ENCODE measurements at regions not wholly inside any gene's neighbourhood (a gene's known extent, or its start where the extent isn't known, plus 50 kb on each side); places are given as distances from the start of the nearest gene placed in this dataset.
"Not testable (repeated sequence)": the region's sequence is repeated elsewhere in the genome, so short reads cannot be mapped to it uniquely, and the experiment has no call there.

- TF ChIP-seq GATA1 (IDR thresholded peaks at IDR 0.05; ENCODE audit: low read depth, low read length) (no peak), POLR2A (IDR thresholded peaks at IDR 0.05; ENCODE audit: low read length) (no peak)
- no peak for DNase-seq
These were observed 580.0 kb downstream of the SUCLG1 start for GRCh38 chr2:83879127-83879526.

- not testable (repeated sequence) for DNase-seq
These were observed 581.8 kb downstream of the SUCLG1 start for GRCh38 chr2:83877261-83877660.

- TF ChIP-seq POLR2A (IDR thresholded peaks at IDR 0.05; ENCODE audit: low read length) (no peak), GATA1 (IDR thresholded peaks at IDR 0.05; ENCODE audit: low read depth, low read length) (no peak)
- DNase-seq: no peak
These were observed 584.2 kb downstream of the SUCLG1 start for GRCh38 chr2:83874712-83875430.

- no peak for DNase-seq
- TF ChIP-seq POLR2A (IDR thresholded peaks at IDR 0.05; ENCODE audit: low read length) (no peak), GATA1 (IDR thresholded peaks at IDR 0.05; ENCODE audit: low read depth, low read length) (no peak)
These were observed 585.0 kb downstream of the SUCLG1 start for GRCh38 chr2:83874066-83874465.

GRCh38 chr2:83873110-83873509 lies 586.0 kb downstream of the SUCLG1 start:
- no peak for DNase-seq
- TF ChIP-seq POLR2A (IDR thresholded peaks at IDR 0.05; ENCODE audit: low read length) (no peak), GATA1 (IDR thresholded peaks at IDR 0.05; ENCODE audit: low read depth, low read length) (no peak)

- TF ChIP-seq POLR2A (IDR thresholded peaks at IDR 0.05; ENCODE audit: low read length) (no peak), GATA1 (IDR thresholded peaks at IDR 0.05; ENCODE audit: low read depth, low read length) (no peak)
- no peak for DNase-seq
These were observed 592.9 kb downstream of the SUCLG1 start for GRCh38 chr2:83866211-83866610.

GRCh38 chr2:83862600-83862999 lies 596.5 kb downstream of the SUCLG1 start:
- TF ChIP-seq GATA1 (IDR thresholded peaks at IDR 0.05; ENCODE audit: low read depth, low read length): no peak
- no peak for DNase-seq

- TF ChIP-seq GATA1 (IDR thresholded peaks at IDR 0.05; ENCODE audit: low read depth, low read length) (no peak), POLR2A (IDR thresholded peaks at IDR 0.05; ENCODE audit: low read length) (no peak)
- DNase-seq: no peak
These were observed 598.8 kb downstream of the SUCLG1 start for GRCh38 chr2:83860320-83860719.

- TF ChIP-seq POLR2A (IDR thresholded peaks at IDR 0.05; ENCODE audit: low read length) (no peak), GATA1 (IDR thresholded peaks at IDR 0.05; ENCODE audit: low read depth, low read length) (no peak)
- no peak for DNase-seq
These were observed 599.5 kb downstream of the SUCLG1 start for GRCh38 chr2:83859553-83859952.

GRCh38 chr2:83851066-83851465 lies 608.0 kb downstream of the SUCLG1 start:
- TF ChIP-seq POLR2A (IDR thresholded peaks at IDR 0.05; ENCODE audit: low read length) (no peak), GATA1 (IDR thresholded peaks at IDR 0.05; ENCODE audit: low read depth, low read length) (no peak)

GRCh38 chr2:83850071-83850725 lies 608.9 kb downstream of the SUCLG1 start:
- TF ChIP-seq POLR2A (IDR thresholded peaks at IDR 0.05; ENCODE audit: low read length): no peak
- TF ChIP-seq GATA1 (IDR thresholded peaks at IDR 0.05; ENCODE audit: low read depth, low read length): no peak

More at GRCh38 chr2:83851066-83851465, 608.0 kb downstream of the SUCLG1 start:
- DNase-seq: no peak

GRCh38 chr2:83844490-83844889 lies 614.6 kb downstream of the SUCLG1 start:
- DNase-seq: no peak
- TF ChIP-seq POLR2A (IDR thresholded peaks at IDR 0.05; ENCODE audit: low read length) (no peak), GATA1 (IDR thresholded peaks at IDR 0.05; ENCODE audit: low read depth, low read length) (no peak)

More at GRCh38 chr2:83850071-83850725, 608.9 kb downstream of the SUCLG1 start:
- no peak for DNase-seq

- TF ChIP-seq GATA1 (IDR thresholded peaks at IDR 0.05; ENCODE audit: low read depth, low read length) (no peak), POLR2A (IDR thresholded peaks at IDR 0.05; ENCODE audit: low read length) (no peak)
- no peak for DNase-seq
These were observed 616.7 kb downstream of the SUCLG1 start for GRCh38 chr2:83842421-83842820.

- TF ChIP-seq POLR2A (IDR thresholded peaks at IDR 0.05; ENCODE audit: low read length) (no peak), GATA1 (IDR thresholded peaks at IDR 0.05; ENCODE audit: low read depth, low read length) (no peak)
- DNase-seq: no peak
These were observed 621.3 kb downstream of the SUCLG1 start for GRCh38 chr2:83837823-83838222.

- no peak for DNase-seq
These were observed 631.5 kb downstream of the SUCLG1 start for GRCh38 chr2:83827618-83828017.

More at GRCh38 chr2:83827618-83828017, 631.5 kb downstream of the SUCLG1 start:
- TF ChIP-seq GATA1 (IDR thresholded peaks at IDR 0.05; ENCODE audit: low read depth, low read length): no peak
- TF ChIP-seq POLR2A (IDR thresholded peaks at IDR 0.05; ENCODE audit: low read length): no peak
